ENCODE measurements at regions not wholly inside any gene's neighbourhood (a gene's known extent, or its start where the extent isn't known, plus 50 kb on each side); places are given as distances from the start of the nearest gene placed in this dataset.

DNA sequence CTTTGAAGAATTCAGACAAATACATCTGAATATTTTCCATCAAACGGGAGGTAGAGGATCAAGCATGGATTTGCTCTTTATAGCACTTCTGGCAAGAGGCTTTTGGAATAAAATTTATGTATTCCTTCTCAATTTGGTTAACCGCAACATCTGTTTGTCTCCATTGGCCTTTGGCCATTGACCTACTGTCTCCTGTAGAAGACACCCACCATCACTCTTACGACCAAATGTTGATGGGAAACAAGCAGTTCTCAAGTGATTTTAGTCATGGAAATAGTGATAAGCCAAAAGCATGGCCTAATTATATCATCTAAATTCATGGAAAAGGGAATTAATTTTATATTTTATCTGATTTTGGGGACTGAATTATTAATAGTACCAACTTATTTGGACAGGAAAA is 591.9 kb downstream of the CD109 start:
- Mint-ChIP-seq H3K36me3 (ENCODE audit: unreplicated experiment) (peaks cover 9% of the 10 kb centered on the region), H3K4me1 (ENCODE audit: unreplicated experiment) (peaks cover 2% of the 10 kb centered on the region), H3K27ac (ENCODE audit: unreplicated experiment) (no peak overlapping the region), H3K9me3 (ENCODE audit: unreplicated experiment) (peaks cover 9% of the 10 kb centered on the region), H3K27me3 (ENCODE audit: unreplicated experiment) (no peaks in the 10 kb centered on the region), H3K4me3 (ENCODE audit: unreplicated experiment) (no peak overlapping the region)
- TF ChIP-seq, protein P1, sequence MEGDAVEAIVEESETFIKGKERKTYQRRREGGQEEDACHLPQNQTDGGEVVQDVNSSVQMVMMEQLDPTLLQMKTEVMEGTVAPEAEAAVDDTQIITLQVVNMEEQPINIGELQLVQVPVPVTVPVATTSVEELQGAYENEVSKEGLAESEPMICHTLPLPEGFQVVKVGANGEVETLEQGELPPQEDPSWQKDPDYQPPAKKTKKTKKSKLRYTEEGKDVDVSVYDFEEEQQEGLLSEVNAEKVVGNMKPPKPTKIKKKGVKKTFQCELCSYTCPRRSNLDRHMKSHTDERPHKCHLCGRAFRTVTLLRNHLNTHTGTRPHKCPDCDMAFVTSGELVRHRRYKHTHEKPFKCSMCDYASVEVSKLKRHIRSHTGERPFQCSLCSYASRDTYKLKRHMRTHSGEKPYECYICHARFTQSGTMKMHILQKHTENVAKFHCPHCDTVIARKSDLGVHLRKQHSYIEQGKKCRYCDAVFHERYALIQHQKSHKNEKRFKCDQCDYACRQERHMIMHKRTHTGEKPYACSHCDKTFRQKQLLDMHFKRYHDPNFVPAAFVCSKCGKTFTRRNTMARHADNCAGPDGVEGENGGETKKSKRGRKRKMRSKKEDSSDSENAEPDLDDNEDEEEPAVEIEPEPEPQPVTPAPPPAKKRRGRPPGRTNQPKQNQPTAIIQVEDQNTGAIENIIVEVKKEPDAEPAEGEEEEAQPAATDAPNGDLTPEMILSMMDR (IDR thresholded peaks at IDR 0.05) = no peak
- no peak for DNase-seq (ENCODE audit: extremely low spot score, unreplicated experiment)

DNA sequence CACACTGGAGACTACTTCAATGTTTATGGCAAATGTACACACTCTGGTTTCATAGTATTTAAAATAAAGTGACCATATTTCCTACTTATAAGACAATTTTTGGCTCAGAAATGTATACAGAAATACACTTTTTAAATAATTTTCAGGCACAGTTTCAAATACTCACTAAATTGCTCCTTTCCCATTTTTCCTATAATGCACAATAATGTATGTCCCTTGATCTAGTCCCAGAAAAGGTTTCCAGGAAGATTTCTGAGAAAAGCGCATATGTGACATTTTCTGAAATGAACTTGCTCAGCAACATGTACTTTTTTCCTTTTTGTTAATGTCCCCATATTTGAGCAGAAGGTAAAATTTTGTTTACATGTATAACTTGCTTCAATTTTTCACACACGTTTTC is 591.4 kb downstream of the CD109 start:
- TF ChIP-seq, protein P1 (IDR thresholded peaks at IDR 0.05) = no peak
- no peak overlapping the region for H3K27ac Mint-ChIP-seq (ENCODE audit: unreplicated experiment)
- DNase-seq (ENCODE audit: extremely low spot score, unreplicated experiment) = no peak
- H3K36me3 Mint-ChIP-seq (ENCODE audit: unreplicated experiment) = peaks cover 8% of the 10 kb centered on the region
- peaks cover 2% of the 10 kb centered on the region for H3K4me1 Mint-ChIP-seq (ENCODE audit: unreplicated experiment)
- H3K9me3 Mint-ChIP-seq (ENCODE audit: unreplicated experiment) = peaks cover 4% of the 10 kb centered on the region
- H3K27me3 Mint-ChIP-seq (ENCODE audit: unreplicated experiment) = no peaks in the 10 kb centered on the region
- H3K4me3 Mint-ChIP-seq (ENCODE audit: unreplicated experiment) = no peak overlapping the region

DNA sequence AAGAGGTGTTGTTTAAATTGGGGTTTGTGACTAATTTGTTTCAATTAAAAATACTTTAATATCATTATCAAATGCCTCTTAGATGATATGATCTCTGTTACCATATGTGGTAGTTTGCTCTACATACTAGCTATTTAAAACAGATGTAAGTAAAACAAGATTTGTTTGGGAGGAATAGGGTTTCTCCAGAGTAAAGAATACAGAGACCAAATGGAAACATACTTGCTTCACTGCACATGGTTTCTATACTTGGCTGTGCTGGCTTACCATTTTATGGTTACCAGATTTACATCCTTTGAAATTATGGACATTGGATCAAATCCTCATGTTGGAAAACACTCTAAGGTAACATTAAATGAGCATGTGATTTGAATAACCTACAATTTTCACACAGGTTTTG is 588.3 kb downstream of the CD109 start:
- TF ChIP-seq, protein P1 (IDR thresholded peaks at IDR 0.05) = no peak
- DNase-seq (ENCODE audit: extremely low spot score, unreplicated experiment) = no peak
- Mint-ChIP-seq H3K27ac (ENCODE audit: unreplicated experiment) (no peak overlapping the region), H3K27me3 (ENCODE audit: unreplicated experiment) (no peaks in the 10 kb centered on the region), H3K36me3 (ENCODE audit: unreplicated experiment) (peaks cover 2% of the 10 kb centered on the region), H3K9me3 (ENCODE audit: unreplicated experiment) (no peaks in the 10 kb centered on the region), H3K4me3 (ENCODE audit: unreplicated experiment) (no peak overlapping the region), H3K4me1 (ENCODE audit: unreplicated experiment) (peaks cover 2% of the 10 kb centered on the region)

DNA sequence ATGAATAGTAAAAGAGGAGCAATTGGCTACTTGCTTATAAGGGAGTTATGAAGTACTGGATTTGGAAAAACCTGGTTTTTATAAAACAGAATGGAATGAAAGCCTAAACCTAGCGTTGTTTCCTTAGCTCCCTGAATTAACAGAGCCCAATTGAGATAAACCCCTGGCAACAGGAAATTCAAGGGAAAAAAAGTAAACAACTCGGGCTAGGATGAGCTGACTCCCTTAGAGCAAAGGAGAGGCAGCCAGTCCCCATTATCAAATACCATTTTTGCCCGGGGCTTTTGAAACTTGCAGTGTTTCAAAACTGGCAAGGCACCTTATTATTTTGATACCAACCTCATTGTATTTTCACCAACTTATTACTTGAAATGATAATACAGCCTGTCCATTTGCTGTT is 587.5 kb downstream of the CD109 start:
- TF ChIP-seq, protein P1 (IDR thresholded peaks at IDR 0.05) = no peak
- H3K9me3 Mint-ChIP-seq (ENCODE audit: unreplicated experiment) = no peaks in the 10 kb centered on the region
- peaks cover 2% of the 10 kb centered on the region for H3K36me3 Mint-ChIP-seq (ENCODE audit: unreplicated experiment)
- peaks cover 2% of the 10 kb centered on the region for H3K4me1 Mint-ChIP-seq (ENCODE audit: unreplicated experiment)
- no peak for DNase-seq (ENCODE audit: extremely low spot score, unreplicated experiment)
- no peaks in the 10 kb centered on the region for H3K27me3 Mint-ChIP-seq (ENCODE audit: unreplicated experiment)
- no peak overlapping the region for H3K27ac Mint-ChIP-seq (ENCODE audit: unreplicated experiment)
- no peak overlapping the region for H3K4me3 Mint-ChIP-seq (ENCODE audit: unreplicated experiment)

DNA sequence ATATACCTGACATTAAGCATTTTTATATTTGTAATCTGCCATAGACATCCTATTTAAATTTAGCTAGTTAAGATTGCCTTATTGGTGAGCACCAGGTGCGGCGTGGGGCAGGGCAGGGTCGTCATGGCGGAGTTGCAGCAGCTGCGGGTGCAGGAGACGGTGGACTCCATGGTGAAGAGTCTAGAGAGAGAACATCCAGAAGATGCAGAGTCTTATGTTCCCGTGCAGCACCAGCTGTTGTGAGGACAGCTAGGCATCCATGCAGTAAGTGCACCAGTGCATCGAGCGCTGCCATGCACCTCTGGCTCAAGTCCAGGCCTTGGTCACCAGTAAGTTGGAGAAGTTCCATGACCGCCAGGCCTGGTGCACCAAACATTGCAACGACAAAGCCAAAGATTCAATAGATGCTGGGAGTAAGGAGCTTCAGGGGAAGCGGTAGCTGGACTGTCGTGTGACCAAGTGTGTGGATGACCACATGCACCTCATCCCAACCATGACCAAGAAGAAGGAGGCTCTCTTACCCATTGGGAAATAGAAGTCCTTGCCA is 586.2 kb downstream of the CD109 start:
- Mint-ChIP-seq H3K9me3 (ENCODE audit: unreplicated experiment) (no peaks in the 10 kb centered on the region), H3K36me3 (ENCODE audit: unreplicated experiment) (peaks cover 2% of the 10 kb centered on the region), H3K4me3 (ENCODE audit: unreplicated experiment) (no peak overlapping the region), H3K4me1 (ENCODE audit: unreplicated experiment) (peaks cover 16% of the 10 kb centered on the region), H3K27ac (ENCODE audit: unreplicated experiment) (no peak overlapping the region), H3K27me3 (ENCODE audit: unreplicated experiment) (no peaks in the 10 kb centered on the region)
- TF ChIP-seq, protein P1 (IDR thresholded peaks at IDR 0.05) = no peak
- DNase-seq (ENCODE audit: extremely low spot score, unreplicated experiment) = no peak
